CD14-positive monocyte (primary cell): ENCODE measurements at regions not wholly inside any gene's neighbourhood (a gene's known extent, or its start where the extent isn't known, plus 50 kb on each side); places are given as distances from the start of the nearest gene placed in this dataset.
"Not testable (repeated sequence)": the region's sequence is repeated elsewhere in the genome, so short reads cannot be mapped to it uniquely, and the experiment has no call there.

ENCODE experiments used
- DNase-seq, 3 donors: peaks; one replicate each; pipeline ENCODE4 v3.0.0-alpha.2; 2011 to 2022
- H2AFZ ChIP-seq: 2 replicates; pipeline ENCODE4 v1.6.0; 2012; ENCODE audit warnings: mild to moderate bottlenecking, low read depth, low read length, inconsistent platforms; ENCODE audit not compliant: insufficient read depth, poor library complexity, severe bottlenecking
- H3K27ac ChIP-seq, 2 donors: 1 replicate in 1 of 2; 2 replicates in 1 of 2; pipeline ENCODE4 v1.5.1; 2012 to 2013; ENCODE audit warnings: low read length in 2 of 2, control low read depth in 1 of 2, inconsistent platforms in 1 of 2, low read depth in 1 of 2, mild to moderate bottlenecking in 1 of 2
- H3K27me3 ChIP-seq, 2 donors: one replicate each; pipeline versions ENCODE4 v1.6.0 to v1.6.1; 2011 to 2013; ENCODE audit warnings: low read length in 2 of 2; ENCODE audit not compliant: control insufficient read depth in 2 of 2, insufficient read depth in 2 of 2
- H3K36me3 ChIP-seq, 2 donors: replicated peaks in 1 of 2; 1 replicate in 1 of 2; 2 replicates in 1 of 2; pipeline versions ENCODE4 v1.5.1 to v1.6.1; 2012 to 2013; ENCODE audit warnings: low read length in 2 of 2, control low read depth in 1 of 2, inconsistent platforms in 1 of 2, mild to moderate bottlenecking in 1 of 2; ENCODE audit not compliant: insufficient read depth in 2 of 2, control insufficient read depth in 1 of 2
- H3K4me1 ChIP-seq, 2 donors: 1 replicate in 1 of 2; 2 replicates in 1 of 2; pipeline versions ENCODE4 v1.5.1 to v1.6.1; 2012 to 2013; ENCODE audit warnings: low read length in 2 of 2, control low read depth in 1 of 2, inconsistent platforms in 1 of 2, mild to moderate bottlenecking in 1 of 2, moderate library complexity in 1 of 2; ENCODE audit not compliant: insufficient read depth in 2 of 2, control insufficient read depth in 1 of 2
- H3K4me2 ChIP-seq: replicated peaks from 2 replicates; pipeline ENCODE3; 2012; ENCODE audit warnings: low read length, moderate library complexity, mild to moderate bottlenecking; ENCODE audit not compliant: poor library complexity, severe bottlenecking; ENCODE audit errors: extremely low read depth
- H3K4me3 ChIP-seq, 3 experiments: fragments of 200-600 bp in 1 of 3; sonication (generic) in 1 of 3; replicated peaks in 1 of 3; 1 replicate in 2 of 3; 2 replicates in 1 of 3; pipeline ENCODE4 v1.5.1; 2011 to 2013; ENCODE audit warnings: low read length in 3 of 3, mild to moderate bottlenecking in 3 of 3, control low read depth in 2 of 3, low read depth in 2 of 3, inconsistent platforms in 1 of 3, moderate library complexity in 1 of 3
- H3K79me2 ChIP-seq: 2 replicates; pipeline ENCODE4 v1.6.0; 2012; ENCODE audit warnings: mild to moderate bottlenecking, control low read depth, inconsistent platforms, low read length, moderate library complexity; ENCODE audit not compliant: insufficient read depth
- H3K9ac ChIP-seq: 2 replicates; pipeline ENCODE4 v1.6.0; 2017; ENCODE audit warnings: low read length, mild to moderate bottlenecking; ENCODE audit not compliant: insufficient read depth, poor library complexity, severe bottlenecking
- H3K9me3 ChIP-seq, 2 donors: replicated peaks in 1 of 2; 1 replicate in 1 of 2; 2 replicates in 1 of 2; pipeline versions ENCODE4 v1.5.1 to v1.6.1; 2012 to 2013; ENCODE audit warnings: low read length in 2 of 2, control low read depth in 1 of 2; ENCODE audit not compliant: control insufficient read depth in 1 of 2, insufficient read depth in 1 of 2
- H4K20me1 ChIP-seq: 2 replicates; pipeline ENCODE4 v1.6.0; 2012; ENCODE audit warnings: mild to moderate bottlenecking, low read length, control low read depth, moderate library complexity; ENCODE audit not compliant: insufficient read depth
- H3K27ac Mint-ChIP-seq, 7 donors: one replicate each; pipeline ENCODE4 v1.8.0; 2020; ENCODE audit warnings: mild to moderate bottlenecking in 7 of 7, mixed read lengths in 7 of 7, moderate library complexity in 6 of 7, inconsistent platforms in 2 of 7
- H3K27me3 Mint-ChIP-seq, 3 donors: one replicate each; pipeline ENCODE4 v1.8.0; 2021 to 2022; ENCODE audit warnings: low read depth in 3 of 3, mild to moderate bottlenecking in 3 of 3, mixed read lengths in 3 of 3, moderate library complexity in 3 of 3, inconsistent platforms in 1 of 3
- H3K36me3 Mint-ChIP-seq, 2 donors: one replicate each; pipeline ENCODE4 v1.8.0; 2020; ENCODE audit warnings: mixed read lengths in 2 of 2, inconsistent platforms in 1 of 2, mild to moderate bottlenecking in 1 of 2
- H3K4me1 Mint-ChIP-seq: one replicate; pipeline ENCODE4 v1.8.0; 2020; ENCODE audit warnings: mild to moderate bottlenecking, mixed read lengths
- H3K4me3 Mint-ChIP-seq, 2 donors: one replicate each; pipeline ENCODE4 v1.8.0; 2020; ENCODE audit warnings: mild to moderate bottlenecking in 2 of 2, mixed read lengths in 2 of 2, moderate library complexity in 1 of 2
- H3K9me3 Mint-ChIP-seq, 7 donors: one replicate each; pipeline ENCODE4 v1.8.0; 2020 to 2022; ENCODE audit warnings: mixed read lengths in 7 of 7, mild to moderate bottlenecking in 6 of 7, moderate library complexity in 6 of 7, inconsistent platforms in 2 of 7
- WGBS: methylation state at CpG from one replicate; pipeline ENCODE4 v1.1.5; 2013; ENCODE audit warnings: missing lambda C conversion rate; ENCODE audit not compliant: insufficient coverage; 5-methylcytosine and 5-hydroxymethylcytosine counted together
- intact Hi-C, 2 donors: fragments of 100-400 bp; cut with micrococcal nuclease; formaldehyde crosslinking; loops; one replicate each; pipeline versions ENCODE4 v1.15.0 to v1.15.1; 2023

DNA sequence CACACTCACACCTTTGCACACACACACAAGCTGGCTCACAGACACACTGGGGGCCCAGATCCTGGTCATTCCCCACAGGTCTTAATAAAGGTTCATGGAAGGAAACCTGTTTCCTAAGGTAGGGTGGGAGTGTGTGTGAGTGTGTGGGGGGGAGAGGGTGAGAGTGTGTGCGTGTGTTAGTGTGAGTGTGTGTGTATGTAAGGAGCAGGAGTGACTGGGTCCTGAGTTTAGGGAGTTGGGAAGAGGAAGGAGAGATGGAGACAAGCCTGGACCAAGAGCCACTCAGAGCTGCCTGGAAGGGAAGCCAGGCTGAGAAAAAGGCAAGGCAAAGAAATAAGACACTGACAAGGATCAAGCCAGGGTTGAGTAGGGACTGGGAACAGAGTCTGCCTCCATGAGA lies 129.2 kb downstream of the POTEM start:
- H3K4me3 Mint-ChIP-seq, H3K4me1 Mint-ChIP-seq, H3K27me3 ChIP-seq, H3K79me2 ChIP-seq, H3K4me1 ChIP-seq, H4K20me1 ChIP-seq, H3K4me2 ChIP-seq, H3K27ac ChIP-seq, intact Hi-C loops, H3K36me3 Mint-ChIP-seq, DNase-seq, H3K4me3 ChIP-seq, H3K9ac ChIP-seq, H3K27ac Mint-ChIP-seq, H2AFZ ChIP-seq, H3K36me3 ChIP-seq, H3K27me3 Mint-ChIP-seq: not testable (repeated sequence)
- H3K9me3 ChIP-seq: peaks cover 6 to 28% of the 10 kb centered on the region in 2 donors
- H3K9me3 Mint-ChIP-seq: peaks cover 0 to 20% (median 18%) of the 10 kb centered on the region in 7 donors
- WGBS: 47% methylated on average over 1 of the region's 1 CpG

- peaks cover 6 to 28% of the 10 kb centered on the region in 2 donors for H3K9me3 ChIP-seq
- H3K4me2 ChIP-seq, H3K79me2 ChIP-seq, H3K4me1 ChIP-seq, H3K27ac Mint-ChIP-seq, H3K27ac ChIP-seq, H3K27me3 Mint-ChIP-seq, H2AFZ ChIP-seq, H3K4me3 ChIP-seq, H3K9ac ChIP-seq, intact Hi-C loops, H3K27me3 ChIP-seq, H3K36me3 Mint-ChIP-seq, H4K20me1 ChIP-seq, H3K4me3 Mint-ChIP-seq, H3K36me3 ChIP-seq, H3K4me1 Mint-ChIP-seq: not testable (repeated sequence)
- DNase-seq: peak in 1 of 3 donors; percentile 0
- peaks cover 0 to 21% (median 18%) of the 10 kb centered on the region in 7 donors for H3K9me3 Mint-ChIP-seq
- 76% methylated on average over 4 of the region's 8 CpGs for WGBS
Observed at GRCh38 chr14:19096876-19097275, 129.6 kb downstream of the POTEM start.

DNA sequence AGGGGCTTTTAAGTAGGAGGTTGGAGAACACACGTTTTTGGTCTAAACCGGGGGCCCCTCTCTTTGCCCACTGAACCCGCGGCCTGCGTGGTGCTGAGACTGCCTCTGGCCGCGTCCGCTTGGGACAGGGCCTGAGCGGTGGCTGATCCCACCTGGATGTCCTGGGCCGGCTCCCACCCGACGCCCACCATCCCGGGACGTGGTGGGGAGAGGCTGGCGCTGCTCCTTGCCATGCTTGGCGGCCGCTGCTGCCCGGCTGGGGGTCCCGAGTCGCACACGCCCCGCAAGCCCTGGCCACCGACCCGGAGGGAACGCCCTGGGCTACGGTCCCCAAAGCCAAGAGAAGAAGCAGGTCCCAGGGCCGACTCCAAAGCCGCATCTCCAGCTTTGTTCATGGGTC lies 130.1 kb downstream of the POTEM start:
- H3K27ac ChIP-seq, H3K4me1 Mint-ChIP-seq, H3K4me2 ChIP-seq, H3K4me3 ChIP-seq, H3K4me1 ChIP-seq, H3K79me2 ChIP-seq, H3K27me3 ChIP-seq, H3K27ac Mint-ChIP-seq, H2AFZ ChIP-seq, H3K4me3 Mint-ChIP-seq, intact Hi-C loops, H3K36me3 ChIP-seq, H3K36me3 Mint-ChIP-seq, H3K27me3 Mint-ChIP-seq, H3K9ac ChIP-seq, H4K20me1 ChIP-seq: not testable (repeated sequence)
- H3K9me3 Mint-ChIP-seq: peaks cover 0 to 21% (median 18%) of the 10 kb centered on the region in 7 donors
- peak in 1 of 3 donors; percentile 0 for DNase-seq
- H3K9me3 ChIP-seq: peaks cover 6 to 28% of the 10 kb centered on the region in 2 donors
- 78% methylated on average over 19 of the region's 28 CpGs for WGBS

DNA sequence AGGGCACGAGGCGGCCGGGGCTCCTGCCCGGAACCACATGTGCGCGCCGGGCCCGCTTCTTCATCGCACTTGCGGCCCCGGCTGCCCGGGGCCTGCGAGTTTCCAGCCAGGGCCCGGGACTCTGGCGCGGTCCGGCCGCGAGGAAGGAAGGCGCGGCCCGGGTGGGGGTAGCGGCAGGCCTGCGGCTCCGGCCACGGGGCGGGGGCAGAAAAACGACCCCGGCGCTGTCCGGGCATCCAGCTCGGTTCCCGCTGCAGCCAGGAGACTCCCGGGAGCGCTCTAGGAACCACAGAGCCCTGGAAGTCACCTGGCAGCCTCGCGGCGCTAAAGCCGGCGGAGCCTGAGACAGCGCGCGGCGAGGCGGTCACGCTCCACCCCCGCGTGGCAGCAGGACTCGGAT lies 130.5 kb downstream of the POTEM start:
- H3K4me2 ChIP-seq, H4K20me1 ChIP-seq, H3K27ac Mint-ChIP-seq, intact Hi-C loops, H3K4me3 ChIP-seq, H3K27me3 ChIP-seq, H3K4me3 Mint-ChIP-seq, H3K36me3 ChIP-seq, H3K4me1 Mint-ChIP-seq, H3K27ac ChIP-seq, H3K79me2 ChIP-seq, H3K4me1 ChIP-seq, H3K36me3 Mint-ChIP-seq, H3K27me3 Mint-ChIP-seq, H2AFZ ChIP-seq, H3K9ac ChIP-seq: not testable (repeated sequence)
- peak in 1 of 3 donors; percentile 0 for DNase-seq
- H3K9me3 Mint-ChIP-seq: peaks cover 0 to 23% (median 18%) of the 10 kb centered on the region in 7 donors
- 71% methylated on average over 33 of the region's 49 CpGs for WGBS
- peaks cover 6 to 28% of the 10 kb centered on the region in 2 donors for H3K9me3 ChIP-seq
